HG02763 (cell line): ENCODE measurements at regions not wholly inside any gene's neighbourhood (a gene's known extent, or its start where the extent isn't known, plus 50 kb on each side); places are given as distances from the start of the nearest gene placed in this dataset.
"Not testable (repeated sequence)": the region's sequence is repeated elsewhere in the genome, so short reads cannot be mapped to it uniquely, and the experiment has no call there.

ENCODE experiments used
- ATAC-seq: cut with Tn5 transposase; IDR thresholded peaks from one replicate; pipeline ENCODE4 v1.9.1; 2021; ENCODE audit warnings: mild to moderate bottlenecking, moderate library complexity; ENCODE audit not compliant: unreplicated experiment

GRCh38 chr13:44814836-44815235 lies 174.4 kb downstream of the NUFIP1 start:
- ATAC-seq = no peak

GRCh38 chr13:44814161-44814560 lies 175.1 kb downstream of the NUFIP1 start:
- no peak for ATAC-seq

- ATAC-seq = no peak
Observed at GRCh38 chr13:44812818-44813217, 176.5 kb downstream of the NUFIP1 start.

- ATAC-seq = no peak
Observed at GRCh38 chr13:44810061-44810840, 179.0 kb downstream of the NUFIP1 start.

GRCh38 chr13:44809190-44809589 lies 180.1 kb downstream of the NUFIP1 start:
- ATAC-seq = no peak

- no peak for ATAC-seq
Observed at GRCh38 chr13:44808185-44808584, 181.1 kb downstream of the NUFIP1 start.

GRCh38 chr13:44807449-44808034 lies 181.7 kb downstream of the NUFIP1 start:
- no peak for ATAC-seq

- no peak for ATAC-seq
Observed at GRCh38 chr13:44806826-44807225, 182.4 kb downstream of the NUFIP1 start.

- no peak for ATAC-seq
Observed at GRCh38 chr13:44805585-44805984, 183.7 kb downstream of the NUFIP1 start.

- ATAC-seq = no peak
Observed at GRCh38 chr13:44803390-44803789, 185.9 kb downstream of the NUFIP1 start.

- ATAC-seq = no peak
Observed at GRCh38 chr13:44802491-44802890, 186.8 kb downstream of the NUFIP1 start.

- no peak for ATAC-seq
Observed at GRCh38 chr13:44801990-44802389, 187.3 kb downstream of the NUFIP1 start.

GRCh38 chr13:44800626-44801025 lies 188.6 kb downstream of the NUFIP1 start:
- no peak for ATAC-seq

GRCh38 chr13:44797685-44798084 lies 191.6 kb downstream of the NUFIP1 start:
- ATAC-seq = no peak

- no peak for ATAC-seq
Observed at GRCh38 chr13:44796597-44797490, 192.4 kb downstream of the NUFIP1 start.

- not testable (repeated sequence) for ATAC-seq
Observed at GRCh38 chr13:44796039-44796438, 193.2 kb downstream of the NUFIP1 start.

- no peak for ATAC-seq
Observed at GRCh38 chr13:44795176-44795575, 194.1 kb downstream of the NUFIP1 start.

GRCh38 chr13:44792096-44792495 lies 197.2 kb downstream of the NUFIP1 start:
- no peak for ATAC-seq

GRCh38 chr13:44790289-44790688 lies 199.0 kb downstream of the NUFIP1 start:
- ATAC-seq = no peak

- no peak for ATAC-seq
Observed at GRCh38 chr13:44787617-44788016, 201.7 kb downstream of the NUFIP1 start.

GRCh38 chr13:44786756-44787155 lies 202.5 kb downstream of the NUFIP1 start:
- no peak for ATAC-seq

GRCh38 chr13:44785401-44785800 lies 203.9 kb downstream of the NUFIP1 start:
- ATAC-seq = no peak
